Endothelial cell (in vitro differentiated cells): ENCODE measurements at regions not wholly inside any gene's neighbourhood (a gene's known extent, or its start where the extent isn't known, plus 50 kb on each side); places are given as distances from the start of the nearest gene placed in this dataset.

Experiments
- DNase-seq: peaks from one replicate; pipeline ENCODE4 v3.0.0; 2021; ENCODE audit warnings: low spot score
- H3K27ac Mint-ChIP-seq: one replicate; pipeline ENCODE4 v1.8.0; 2021; ENCODE audit warnings: mixed read lengths, inconsistent platforms; ENCODE audit not compliant: unreplicated experiment
- H3K27me3 Mint-ChIP-seq: one replicate; pipeline ENCODE4 v1.8.0; 2021; ENCODE audit warnings: mild to moderate bottlenecking, moderate library complexity, mixed read lengths, inconsistent platforms; ENCODE audit not compliant: unreplicated experiment
- H3K36me3 Mint-ChIP-seq: one replicate; pipeline ENCODE4 v1.8.0; 2021; ENCODE audit warnings: mild to moderate bottlenecking, low read depth, mixed read lengths, inconsistent platforms; ENCODE audit not compliant: unreplicated experiment
- H3K4me1 Mint-ChIP-seq: one replicate; pipeline ENCODE4 v1.8.0; 2021; ENCODE audit warnings: mild to moderate bottlenecking, mixed read lengths, inconsistent platforms; ENCODE audit not compliant: unreplicated experiment
- H3K4me3 Mint-ChIP-seq: one replicate; pipeline ENCODE4 v1.8.0; 2021; ENCODE audit warnings: mild to moderate bottlenecking, mixed read lengths, inconsistent platforms; ENCODE audit not compliant: unreplicated experiment
- H3K9me3 Mint-ChIP-seq: one replicate; pipeline ENCODE4 v1.8.0; 2021; ENCODE audit warnings: mixed read lengths, inconsistent platforms; ENCODE audit not compliant: unreplicated experiment
- TF ChIP-seq, protein P1 (sequence below): fragments of 200-600 bp; sonication (generic); IDR thresholded peaks from one replicate; pipeline ENCODE4 v1.5.0; 2021; ENCODE audit warnings: antibody characterized with exemption; ENCODE audit not compliant: unreplicated experiment

DNA sequence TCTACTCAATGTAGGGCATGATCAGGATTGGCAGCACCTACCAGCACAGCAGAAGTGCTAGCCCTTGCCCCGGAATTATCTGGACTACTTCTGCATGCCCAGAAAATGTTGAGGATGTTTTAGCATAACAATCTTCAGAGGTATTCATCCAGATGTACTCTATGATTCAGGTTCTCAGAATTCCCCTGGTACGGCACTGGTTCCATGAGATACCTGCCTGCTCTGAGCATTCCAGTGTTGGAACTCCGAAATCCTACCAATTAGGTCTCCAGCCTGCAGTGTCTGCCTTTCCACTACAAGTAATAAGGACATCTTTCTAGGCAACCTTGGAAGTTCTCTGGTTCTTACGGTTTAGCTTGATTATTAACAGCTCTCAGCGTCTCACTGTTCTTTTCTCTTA is 554.5 kb downstream of the HACE1 start:
- DNase-seq, result no peak
- Mint-ChIP-seq H3K27me3 (no peaks in the 10 kb centered on the region), H3K9me3 (no peaks in the 10 kb centered on the region), H3K4me1 (no peaks in the 10 kb centered on the region), H3K36me3 (no peaks in the 10 kb centered on the region), H3K4me3 (no peak overlapping the region), H3K27ac (no peak overlapping the region)
- TF ChIP-seq, protein P1, sequence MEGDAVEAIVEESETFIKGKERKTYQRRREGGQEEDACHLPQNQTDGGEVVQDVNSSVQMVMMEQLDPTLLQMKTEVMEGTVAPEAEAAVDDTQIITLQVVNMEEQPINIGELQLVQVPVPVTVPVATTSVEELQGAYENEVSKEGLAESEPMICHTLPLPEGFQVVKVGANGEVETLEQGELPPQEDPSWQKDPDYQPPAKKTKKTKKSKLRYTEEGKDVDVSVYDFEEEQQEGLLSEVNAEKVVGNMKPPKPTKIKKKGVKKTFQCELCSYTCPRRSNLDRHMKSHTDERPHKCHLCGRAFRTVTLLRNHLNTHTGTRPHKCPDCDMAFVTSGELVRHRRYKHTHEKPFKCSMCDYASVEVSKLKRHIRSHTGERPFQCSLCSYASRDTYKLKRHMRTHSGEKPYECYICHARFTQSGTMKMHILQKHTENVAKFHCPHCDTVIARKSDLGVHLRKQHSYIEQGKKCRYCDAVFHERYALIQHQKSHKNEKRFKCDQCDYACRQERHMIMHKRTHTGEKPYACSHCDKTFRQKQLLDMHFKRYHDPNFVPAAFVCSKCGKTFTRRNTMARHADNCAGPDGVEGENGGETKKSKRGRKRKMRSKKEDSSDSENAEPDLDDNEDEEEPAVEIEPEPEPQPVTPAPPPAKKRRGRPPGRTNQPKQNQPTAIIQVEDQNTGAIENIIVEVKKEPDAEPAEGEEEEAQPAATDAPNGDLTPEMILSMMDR, result no peak

DNA sequence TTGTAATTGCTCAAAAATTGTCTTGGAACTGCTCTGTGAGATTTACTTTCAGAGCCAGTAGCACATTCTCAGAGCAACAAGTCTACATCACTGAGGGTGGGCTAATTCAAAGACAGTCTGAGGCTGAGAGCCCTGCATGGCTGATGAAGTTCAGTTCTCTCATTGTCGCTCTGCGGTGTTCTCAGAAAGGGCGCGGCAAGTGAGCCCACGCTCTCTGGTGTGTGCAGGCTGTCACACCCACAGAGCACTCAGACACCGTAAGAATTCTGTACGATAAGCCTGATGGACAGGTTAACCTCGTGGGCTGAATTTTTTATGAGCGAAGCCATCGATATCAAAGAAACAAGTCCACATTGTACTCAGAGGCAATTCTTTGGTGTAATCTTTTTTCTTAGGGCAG is 557.8 kb downstream of the HACE1 start:
- no peak for DNase-seq
- Mint-ChIP-seq H3K9me3 (no peaks in the 10 kb centered on the region), H3K36me3 (no peaks in the 10 kb centered on the region), H3K27me3 (no peaks in the 10 kb centered on the region), H3K4me3 (no peak overlapping the region), H3K27ac (no peak overlapping the region), H3K4me1 (no peaks in the 10 kb centered on the region)
- TF ChIP-seq, protein P1, result no peak

DNA sequence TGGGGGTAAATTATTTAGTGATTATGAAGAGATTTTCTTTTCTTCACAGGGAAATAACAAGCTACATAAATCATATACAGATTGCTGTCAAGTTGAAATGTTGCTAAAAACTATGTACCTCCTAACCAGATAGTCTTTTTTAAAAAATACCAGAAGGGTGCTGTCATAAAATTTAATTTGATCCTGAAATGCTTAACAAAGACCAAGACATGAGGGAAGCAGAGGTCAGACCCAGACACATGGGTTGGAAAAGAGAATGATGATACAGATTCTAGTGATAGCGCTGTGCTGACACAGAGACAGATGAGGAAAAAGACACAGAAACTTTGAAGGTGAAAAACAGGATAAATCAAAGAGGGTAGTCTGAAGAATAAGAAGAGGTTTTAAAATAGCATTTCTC is 573.1 kb downstream of the HACE1 start:
- DNase-seq, result no peak
- no peaks in the 10 kb centered on the region for H3K9me3 Mint-ChIP-seq
- H3K4me1 Mint-ChIP-seq, result no peaks in the 10 kb centered on the region
- no peak overlapping the region for H3K4me3 Mint-ChIP-seq
- TF ChIP-seq, protein P1, result no peak
- H3K27me3 Mint-ChIP-seq, result peaks cover 1% of the 10 kb centered on the region
- no peak overlapping the region for H3K27ac Mint-ChIP-seq
- H3K36me3 Mint-ChIP-seq, result no peaks in the 10 kb centered on the region

DNA sequence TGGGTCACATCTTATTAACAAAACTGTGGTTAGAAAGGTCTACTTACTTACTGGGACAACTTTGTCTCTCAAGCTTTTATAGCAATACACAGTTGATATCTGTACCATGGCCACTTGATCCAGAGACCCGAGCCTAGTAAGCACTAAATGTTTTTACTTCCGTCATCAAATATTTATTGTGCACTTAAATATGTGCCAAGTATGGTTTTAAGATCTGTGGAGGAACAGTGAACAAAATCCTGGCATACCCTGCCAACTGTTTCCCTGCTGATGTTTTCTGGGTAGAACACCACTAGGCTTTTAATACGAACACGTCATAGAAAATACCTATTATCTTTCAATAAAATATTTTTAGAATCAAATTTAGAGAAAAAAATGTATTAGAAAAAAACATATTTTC is 574.8 kb downstream of the HACE1 start:
- DNase-seq, result no peak
- H3K27ac Mint-ChIP-seq, result no peak overlapping the region

DNA sequence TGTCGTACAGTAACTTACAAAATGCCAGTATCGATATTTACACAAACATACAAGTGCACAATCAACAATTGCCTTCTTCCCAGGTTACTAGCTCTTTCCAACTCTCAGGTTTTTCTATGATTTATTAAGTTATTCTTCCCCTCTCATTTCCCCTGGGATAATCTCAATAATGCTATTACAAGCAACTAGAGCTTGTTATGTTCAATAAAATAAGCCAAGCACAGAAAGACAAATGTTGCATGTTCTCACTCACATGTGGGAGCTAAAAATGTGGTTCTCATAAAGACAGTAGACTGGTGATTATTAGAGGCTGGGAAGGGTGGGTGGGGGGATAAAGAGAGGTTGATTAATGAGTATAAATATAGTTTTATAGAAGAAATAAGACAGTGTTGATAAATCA is 577.1 kb downstream of the HACE1 start:
- Mint-ChIP-seq H3K27ac (no peak overlapping the region), H3K36me3 (no peaks in the 10 kb centered on the region), H3K4me3 (no peak overlapping the region), H3K4me1 (no peaks in the 10 kb centered on the region), H3K27me3 (peaks cover 1% of the 10 kb centered on the region), H3K9me3 (no peaks in the 10 kb centered on the region)
- TF ChIP-seq, protein P1, result no peak
- no peak for DNase-seq

More for the DNA sequence above, 574.8 kb downstream of the HACE1 start:
- TF ChIP-seq, protein P1, result no peak
- Mint-ChIP-seq H3K4me3 (no peak overlapping the region), H3K9me3 (no peaks in the 10 kb centered on the region), H3K36me3 (no peaks in the 10 kb centered on the region), H3K27me3 (peaks cover 1% of the 10 kb centered on the region), H3K4me1 (no peaks in the 10 kb centered on the region)
